SHP77 treated with DMSO at 0.1 percent for 48 hours (cell line): ENCODE measurements at regions not wholly inside any gene's neighbourhood (a gene's known extent, or its start where the extent isn't known, plus 50 kb on each side); places are given as distances from the start of the nearest gene placed in this dataset.
A peak's percentile ranks its signal among the peaks of the same experiment; 100 is the strongest.
"Not testable (repeated sequence)": the region's sequence is repeated elsewhere in the genome, so short reads cannot be mapped to it uniquely, and the experiment has no call there.

ENCODE experiments used
- DNase-seq: peaks from one replicate; lab custom pipeline; 2025; lab: John Stamatoyannopoulos, UW

GRCh38 chr4:85018983-85019382, 52.5 kb upstream of the WDFY3 start:
- DNase-seq = no peak

- DNase-seq = no peak
Measured at GRCh38 chr4:85019411-85019810, 52.9 kb upstream of the WDFY3 start.

DNA sequence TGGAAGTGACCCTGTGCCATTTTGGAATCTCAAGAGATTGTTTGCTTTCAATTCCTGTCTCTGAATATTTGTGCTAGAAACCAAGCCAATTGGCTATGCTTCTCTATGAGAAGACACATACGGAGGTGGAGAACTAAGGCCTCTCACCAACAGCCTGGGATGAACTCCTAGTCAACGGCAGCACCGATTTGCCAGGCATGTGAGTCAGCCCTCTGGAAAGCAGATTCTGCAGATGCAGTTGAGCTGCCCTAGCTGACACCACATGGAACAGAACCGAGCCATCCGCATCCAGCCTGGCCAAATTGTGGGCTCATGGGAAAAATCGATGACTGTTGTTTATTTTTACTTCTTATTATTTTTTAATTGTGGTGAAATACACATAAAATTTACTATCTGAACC, 58.2 kb upstream of the WDFY3 start:
- DNase-seq = no peak

DNA sequence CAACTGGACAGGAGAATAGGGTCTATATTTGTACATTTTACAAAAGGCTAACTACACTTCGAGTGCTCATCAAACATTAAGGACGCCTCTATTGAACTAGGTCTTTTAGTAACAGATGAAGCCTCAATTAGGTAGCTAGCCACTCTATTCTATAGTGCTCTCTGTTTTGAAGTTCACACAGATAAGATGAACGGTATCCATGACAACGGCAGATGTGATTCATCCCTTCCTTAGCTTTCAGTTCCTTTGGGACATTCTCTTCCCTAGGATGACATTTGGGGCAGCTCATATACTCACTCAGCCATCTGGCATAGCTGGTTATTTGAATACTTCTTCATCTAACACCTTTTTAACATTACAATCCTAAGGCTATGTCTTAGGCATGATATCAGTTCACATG, 62.4 kb upstream of the WDFY3 start:
- no peak for DNase-seq

GRCh38 chr4:85029453-85029852, 63.0 kb upstream of the WDFY3 start:
- DNase-seq = no peak

GRCh38 chr4:85030156-85030555, 63.7 kb upstream of the WDFY3 start:
- no peak for DNase-seq

DNA sequence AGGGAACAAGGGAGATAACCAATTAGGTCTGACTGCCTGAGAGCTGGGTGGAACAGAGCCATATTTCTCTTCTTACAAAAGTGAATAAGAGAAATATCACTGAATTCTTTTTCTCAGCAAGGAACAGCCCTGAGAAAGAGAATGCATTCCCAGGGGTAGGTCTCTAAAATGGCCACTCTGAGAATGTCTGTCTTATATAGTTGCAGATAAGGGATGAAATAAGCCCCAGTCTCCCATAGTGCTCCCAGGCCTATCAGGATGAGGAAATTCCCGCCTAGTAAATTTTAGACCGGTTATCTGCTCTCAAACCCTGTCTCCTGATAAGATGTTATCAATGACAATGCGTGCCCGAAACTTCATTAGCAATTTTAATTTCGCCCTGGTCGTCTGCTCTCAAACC, 67.3 kb upstream of the WDFY3 start:
- DNase-seq = not testable (repeated sequence)

DNA sequence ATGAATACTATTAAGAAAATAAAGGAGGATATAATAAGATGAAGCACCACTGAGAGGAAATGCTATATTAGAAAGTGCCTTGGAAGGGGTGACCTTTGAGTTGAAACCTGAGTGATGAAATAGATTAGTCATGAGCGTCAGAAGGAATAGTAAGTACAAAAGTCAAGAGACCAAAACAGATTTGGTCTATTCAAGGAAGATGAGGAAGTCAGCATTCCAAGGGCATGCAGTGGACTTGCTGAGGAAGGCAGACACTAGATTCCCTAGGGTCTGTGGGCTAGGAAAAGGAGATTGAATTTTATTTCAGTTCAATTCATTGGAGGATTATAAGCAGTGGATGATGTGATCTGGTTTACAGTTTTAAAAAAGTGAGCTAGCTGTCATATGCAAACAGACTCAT, 73.0 kb upstream of the WDFY3 start:
- DNase-seq = no peak

DNA sequence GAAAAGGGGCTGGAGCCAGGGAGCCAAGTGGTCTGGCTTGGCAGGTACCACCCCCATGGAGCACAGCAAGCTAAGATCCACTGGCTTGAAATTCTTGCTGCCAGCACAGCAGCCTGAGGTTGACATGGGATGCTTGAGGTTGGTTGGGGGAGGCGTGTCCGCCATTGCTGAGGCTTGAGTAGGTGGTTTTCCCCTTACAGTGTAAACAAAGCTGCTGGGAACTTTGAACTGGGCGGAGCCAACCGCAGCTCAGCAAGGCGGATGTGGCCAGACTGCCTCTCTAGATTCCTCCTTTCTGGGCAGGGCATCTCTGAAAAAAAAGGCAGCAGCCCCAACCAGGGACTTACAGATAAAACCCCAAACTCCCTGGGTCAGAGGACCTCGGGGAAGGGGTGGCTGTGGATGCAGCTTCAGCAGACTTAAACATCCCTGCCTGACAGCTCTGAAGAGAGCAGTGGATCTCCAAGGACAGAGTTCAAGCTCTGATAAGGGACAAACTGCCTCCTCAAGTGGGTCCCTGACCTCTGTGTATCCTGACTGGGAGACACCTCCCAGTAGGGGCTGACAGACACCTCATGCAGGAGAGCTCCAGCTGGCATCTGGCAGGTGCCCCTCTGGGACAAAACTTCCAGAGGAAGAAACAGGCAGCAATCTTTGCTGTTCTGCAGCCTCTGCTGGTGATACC, 77.5 kb upstream of the WDFY3 start:
- not testable (repeated sequence) for DNase-seq

GRCh38 chr4:85050736-85051135, 84.2 kb upstream of the WDFY3 start:
- no peak for DNase-seq

DNA sequence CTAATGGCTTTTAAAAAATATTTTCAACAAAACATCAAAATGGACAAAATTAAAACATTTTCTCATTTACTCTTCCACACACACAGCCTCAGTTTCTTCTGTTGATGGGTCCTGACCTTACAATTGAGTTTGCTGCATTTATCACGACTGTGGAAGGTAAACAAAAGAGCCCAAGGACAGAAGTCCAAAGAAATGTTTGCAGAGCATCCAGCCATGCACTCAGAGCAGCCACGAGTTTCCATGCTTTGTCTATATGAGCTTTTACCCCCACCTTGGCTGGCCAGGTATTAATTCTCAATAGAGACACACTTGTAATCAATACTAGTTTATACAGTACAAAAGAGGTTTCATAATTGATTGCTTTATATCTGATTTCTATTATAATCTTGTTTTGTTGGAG, 85.0 kb upstream of the WDFY3 start:
- DNase-seq = no peak

DNA sequence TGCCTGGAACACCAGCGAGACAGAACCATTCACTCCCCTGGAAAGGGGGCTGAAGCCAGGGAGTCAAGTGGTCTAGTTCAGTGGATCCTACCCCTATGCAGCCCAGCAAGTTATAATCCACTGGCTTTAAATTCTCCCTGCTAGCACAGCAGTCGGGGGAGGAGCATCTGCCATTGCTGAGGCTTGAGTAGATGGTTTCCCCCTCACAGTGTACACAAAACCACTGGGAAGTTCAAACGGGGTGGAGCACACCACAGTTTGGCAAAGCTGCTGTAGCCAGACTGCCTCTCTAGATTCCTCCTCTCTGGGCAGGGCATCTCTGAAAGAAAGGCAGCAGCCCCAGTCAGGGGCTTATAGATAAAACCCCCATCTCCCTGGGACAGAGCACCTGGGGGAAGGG, 88.4 kb upstream of the WDFY3 start:
- not testable (repeated sequence) for DNase-seq

DNA sequence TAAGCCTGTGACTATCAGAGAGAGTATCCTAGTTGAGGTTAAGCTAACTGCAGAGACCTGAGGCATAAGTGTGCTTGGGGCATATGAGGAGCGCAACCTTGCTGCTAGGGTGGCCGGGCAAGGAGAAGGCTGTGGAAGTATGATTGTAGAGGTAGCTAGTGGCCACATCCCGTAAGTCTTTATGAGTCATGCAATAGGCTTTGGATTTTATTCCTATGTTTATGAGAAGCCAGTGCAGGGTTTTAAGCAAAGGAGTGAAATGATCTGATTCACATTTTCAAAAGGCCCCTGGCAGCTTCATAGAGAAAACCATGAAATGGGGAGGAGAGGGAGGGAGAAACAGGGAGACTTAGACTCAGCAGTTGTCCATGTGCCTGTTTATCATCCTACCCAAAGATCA, 92.1 kb upstream of the WDFY3 start:
- no peak for DNase-seq

- no peak for DNase-seq
Measured at GRCh38 chr4:85061974-85062373, 95.5 kb upstream of the WDFY3 start.

DNA sequence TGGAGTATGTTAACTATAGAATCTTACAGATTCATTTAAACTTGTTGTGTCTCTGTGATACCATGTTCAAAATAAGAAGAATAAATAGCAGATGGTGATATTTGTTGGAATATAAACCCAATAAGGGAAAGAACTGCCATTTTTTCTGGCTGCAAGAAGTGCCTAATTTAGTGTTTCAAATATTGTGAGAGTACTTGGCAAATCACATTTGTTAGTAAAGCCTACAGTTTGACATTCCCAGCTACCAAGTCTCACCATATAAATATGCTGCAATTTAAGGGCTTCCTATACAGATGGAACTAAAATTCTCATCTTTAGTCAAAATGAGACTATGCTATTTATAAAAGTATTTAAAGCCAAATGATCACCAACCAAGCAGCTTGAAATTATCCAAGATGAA, 96.0 kb upstream of the WDFY3 start:
- no peak for DNase-seq

- no peak for DNase-seq
Measured at GRCh38 chr4:85067342-85067741, 100.9 kb upstream of the WDFY3 start.

- no peak for DNase-seq
Measured at GRCh38 chr4:85078016-85078415, 111.5 kb upstream of the WDFY3 start.

- DNase-seq = no peak
Measured at GRCh38 chr4:85081196-85081595, 114.7 kb upstream of the WDFY3 start.

GRCh38 chr4:85084371-85085094, 118.0 kb upstream of the WDFY3 start:
- DNase-seq = peak; percentile 19

- no peak for DNase-seq
Measured at GRCh38 chr4:85086721-85087120, 120.2 kb upstream of the WDFY3 start.

- peak; percentile 78 for DNase-seq
Measured at GRCh38 chr4:85092536-85092935, 126.0 kb upstream of the WDFY3 start.

DNA sequence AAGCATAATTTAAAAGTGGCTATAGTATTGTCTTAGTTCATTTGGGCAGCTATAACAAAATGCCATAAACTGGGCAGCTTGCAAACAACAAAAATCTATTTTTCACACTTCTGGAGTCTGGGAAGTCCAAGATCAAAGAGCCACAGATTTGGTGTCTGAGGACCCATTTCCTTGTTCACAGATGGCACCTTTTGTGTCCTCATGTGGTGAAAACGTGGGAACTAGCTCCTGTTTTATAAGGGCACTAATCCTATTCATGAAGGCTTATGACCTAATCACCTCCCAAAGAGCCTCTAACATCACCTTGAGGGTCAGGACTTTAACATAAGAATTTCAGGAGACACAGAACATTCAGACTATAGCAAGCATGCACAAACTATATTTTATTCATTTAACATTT, 126.5 kb upstream of the WDFY3 start:
- DNase-seq = peak; percentile 55

DNA sequence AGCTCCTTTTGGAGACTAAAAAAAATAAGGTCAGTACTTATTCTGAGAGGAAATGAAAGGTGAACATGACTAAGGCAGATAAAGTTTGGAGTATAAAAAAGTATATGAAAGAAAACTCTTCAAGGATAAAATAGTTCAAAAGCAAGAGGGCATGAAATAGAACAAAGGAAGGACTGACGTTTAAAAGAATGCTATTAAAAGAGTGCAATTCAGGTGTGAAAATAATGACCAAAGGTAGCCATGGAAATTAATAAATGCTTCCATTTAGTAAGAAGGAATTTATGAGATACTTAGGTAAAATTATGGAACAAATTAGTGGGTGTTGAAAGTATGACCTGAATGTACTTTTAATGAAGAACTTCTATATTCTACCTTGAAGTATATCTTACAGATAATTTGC, 128.2 kb upstream of the WDFY3 start:
- DNase-seq = no peak

- DNase-seq = no peak
Measured at GRCh38 chr4:85102606-85103005, 136.1 kb upstream of the WDFY3 start.
